SJSA1 (cell line): ENCODE measurements at regions not wholly inside any gene's neighbourhood (a gene's known extent, or its start where the extent isn't known, plus 50 kb on each side); places are given as distances from the start of the nearest gene placed in this dataset.
"Not testable (repeated sequence)": the region's sequence is repeated elsewhere in the genome, so short reads cannot be mapped to it uniquely, and the experiment has no call there.

Experiments
- DNase-seq, 2 experiments: peaks; one replicate each; pipeline ENCODE4 v3.0.0-alpha.2; 2015 to 2020; ENCODE audit warnings: low spot score in 2 of 2, low read depth in 1 of 2
- H3K27ac ChIP-seq: fragments of 250-450 bp; sonication (Bioruptor Pico); 2 replicates; pipeline ENCODE4 v1.5.1; 2020; ENCODE audit warnings: mild to moderate bottlenecking, moderate library complexity
- H3K27me3 ChIP-seq: fragments of 250-450 bp; sonication (Bioruptor Pico); replicated peaks from 2 replicates; pipeline ENCODE4 v1.5.1; 2020; ENCODE audit warnings: mild to moderate bottlenecking, moderate library complexity
- H3K36me3 ChIP-seq: fragments of 250-450 bp; sonication (Bioruptor Pico); 2 replicates; pipeline ENCODE4 v1.5.1; 2020; ENCODE audit warnings: mild to moderate bottlenecking
- H3K4me1 ChIP-seq: fragments of 250-450 bp; sonication (Bioruptor Pico); replicated peaks from 2 replicates; pipeline ENCODE4 v1.6.1; 2021; ENCODE audit warnings: mild to moderate bottlenecking
- H3K4me3 ChIP-seq: fragments of 250-450 bp; sonication (Bioruptor Pico); 2 replicates; pipeline ENCODE4 v1.5.1; 2020; ENCODE audit warnings: mild to moderate bottlenecking
- H3K9me3 ChIP-seq: fragments of 250-450 bp; sonication (Bioruptor Pico); replicated peaks from 2 replicates; pipeline ENCODE4 v1.5.1; 2020; ENCODE audit warnings: mild to moderate bottlenecking

DNA sequence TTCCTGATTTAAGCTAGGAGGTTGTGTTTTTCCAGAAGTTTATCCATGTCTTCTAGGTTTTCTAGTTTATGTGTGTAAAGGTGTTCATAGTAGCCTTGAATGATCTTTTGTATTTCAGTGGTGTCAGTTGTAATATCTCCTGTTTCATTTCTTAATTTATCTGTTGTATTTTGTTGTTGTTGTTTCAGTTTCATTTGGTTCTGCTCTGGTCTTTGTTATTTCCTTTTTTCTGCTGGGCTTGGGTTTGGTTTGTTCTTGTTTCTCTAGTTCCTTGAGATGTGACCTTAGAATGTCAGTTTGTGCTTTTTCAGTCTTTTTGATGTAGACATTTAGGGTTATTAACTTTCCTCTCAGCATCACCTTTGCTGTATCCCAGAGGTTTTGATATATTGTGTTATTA is 62.8 kb downstream of the SCP2D1 start:
- not testable (repeated sequence) for H3K4me1 ChIP-seq, DNase-seq, H3K9me3 ChIP-seq, H3K27me3 ChIP-seq, H3K4me3 ChIP-seq, H3K36me3 ChIP-seq, H3K27ac ChIP-seq

DNA sequence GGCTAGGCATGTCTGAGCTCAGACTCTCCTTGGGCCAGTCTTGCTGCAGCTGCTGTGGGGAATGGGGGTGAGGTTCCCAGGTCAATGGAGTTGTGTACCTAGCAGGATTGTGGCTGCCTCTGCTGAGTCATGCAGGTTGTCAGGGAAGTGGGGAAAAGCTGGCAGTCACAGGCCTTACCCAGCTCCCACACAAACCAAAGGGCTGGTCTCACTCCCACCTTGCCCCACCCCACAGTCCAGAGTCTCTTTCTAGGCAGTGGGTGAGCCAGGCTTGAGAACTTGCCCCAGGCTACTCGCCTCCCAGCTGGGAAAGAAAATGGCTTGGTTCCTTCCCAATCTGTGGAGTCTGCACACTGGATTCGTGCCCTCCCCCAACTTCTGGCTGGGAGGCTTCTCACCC is 65.7 kb downstream of the SCP2D1 start:
- Histone ChIP-seq H3K4me3 (no peak overlapping the region), H3K36me3 (no peaks in the 10 kb centered on the region), H3K27ac (no peak overlapping the region), H3K9me3 (no peaks in the 10 kb centered on the region), H3K27me3 (no peaks in the 10 kb centered on the region), H3K4me1 (no peaks in the 10 kb centered on the region)
- DNase-seq, result no peak

- DNase-seq, result no peak
- Histone ChIP-seq H3K9me3 (peaks cover 4% of the 10 kb centered on the region; the same call in 1 of the 2 replicates), H3K27ac (no peak overlapping the region), H3K4me3 (no peak overlapping the region), H3K27me3 (no peaks in the 10 kb centered on the region), H3K36me3 (no peaks in the 10 kb centered on the region), H3K4me1 (no peaks in the 10 kb centered on the region)
Measured at GRCh38 chr20:18886756-18887155, 73.2 kb downstream of the SCP2D1 start.

DNA sequence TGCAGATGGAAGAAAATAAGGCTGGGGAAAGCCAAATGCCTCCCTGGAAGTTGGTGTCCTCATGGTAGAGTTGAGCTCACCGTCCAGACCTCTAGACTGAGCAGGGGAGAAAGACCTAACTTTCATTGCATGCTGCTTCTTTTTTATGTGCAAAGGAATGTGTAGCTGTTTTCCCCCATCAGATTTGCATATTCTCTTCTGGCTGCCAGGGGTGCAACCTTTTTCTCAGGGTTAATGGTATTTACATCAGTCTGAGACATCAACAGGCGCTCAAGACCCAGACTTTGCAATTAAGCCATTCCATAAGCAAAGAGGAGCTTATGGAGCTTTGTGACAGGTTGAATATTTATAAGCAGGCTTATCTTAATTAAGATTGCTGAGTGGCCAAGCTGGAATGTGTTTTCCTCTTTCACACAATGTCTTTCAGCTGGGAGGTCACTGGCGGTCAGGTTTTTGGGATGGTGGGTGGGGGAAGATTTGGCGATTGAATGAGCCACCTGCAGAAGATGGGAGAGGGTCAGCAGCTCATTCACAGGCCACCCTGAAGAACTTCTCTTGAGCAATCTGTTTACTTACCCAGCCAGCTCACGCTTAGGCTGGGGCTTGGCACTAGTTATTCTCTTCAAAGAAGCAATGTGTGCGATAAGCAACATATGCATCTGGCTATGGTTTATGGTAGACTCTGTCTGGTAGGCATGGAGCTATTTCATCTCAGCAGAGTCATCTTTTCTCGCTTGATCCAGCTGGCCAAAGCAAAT is 88.6 kb downstream of the SCP2D1 start:
- no peak for DNase-seq

GRCh38 chr20:18904192-18904591 is 90.6 kb downstream of the SCP2D1 start:
- H3K27me3 ChIP-seq, result no peaks in the 10 kb centered on the region
- no peak for DNase-seq
- no peaks in the 10 kb centered on the region for H3K9me3 ChIP-seq
- no peak overlapping the region for H3K4me3 ChIP-seq
- no peaks in the 10 kb centered on the region for H3K4me1 ChIP-seq
- no peak overlapping the region for H3K27ac ChIP-seq
- no peaks in the 10 kb centered on the region for H3K36me3 ChIP-seq

More for the DNA sequence above, 88.6 kb downstream of the SCP2D1 start:
- Histone ChIP-seq H3K4me3 (no peak overlapping the region), H3K27me3 (no peaks in the 10 kb centered on the region), H3K27ac (no peak overlapping the region), H3K36me3 (no peaks in the 10 kb centered on the region), H3K9me3 (no peaks in the 10 kb centered on the region), H3K4me1 (no peaks in the 10 kb centered on the region)

GRCh38 chr20:18904624-18905023 is 91.0 kb downstream of the SCP2D1 start:
- Histone ChIP-seq H3K4me3 (no peak overlapping the region), H3K9me3 (no peaks in the 10 kb centered on the region), H3K27me3 (no peaks in the 10 kb centered on the region), H3K4me1 (no peaks in the 10 kb centered on the region), H3K27ac (no peak overlapping the region), H3K36me3 (no peaks in the 10 kb centered on the region)
- DNase-seq, result no peak

DNA sequence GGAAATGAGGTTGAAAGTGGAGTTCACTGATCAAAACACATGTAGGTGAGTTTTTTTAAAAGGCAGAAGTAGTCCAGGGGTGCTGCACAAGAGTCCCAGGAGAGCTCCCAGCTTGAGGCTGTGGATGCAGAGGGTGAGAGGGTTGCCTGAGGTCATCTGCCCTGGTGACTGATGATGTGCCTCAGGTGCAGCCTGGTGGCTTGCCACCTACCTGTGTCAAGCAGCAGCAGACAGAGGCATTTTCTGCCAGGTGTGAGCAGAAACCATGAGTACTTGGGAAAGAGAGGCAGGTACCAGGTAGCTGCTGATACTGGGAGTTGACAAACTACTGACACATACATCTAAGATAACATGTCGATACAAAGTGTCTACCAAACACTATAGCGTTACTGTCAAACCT is 92.5 kb downstream of the SCP2D1 start:
- DNase-seq, result no peak
- Histone ChIP-seq H3K4me3 (no peak overlapping the region), H3K9me3 (no peaks in the 10 kb centered on the region), H3K4me1 (no peaks in the 10 kb centered on the region), H3K27ac (no peak overlapping the region), H3K36me3 (no peaks in the 10 kb centered on the region), H3K27me3 (no peaks in the 10 kb centered on the region)

GRCh38 chr20:18907353-18907752 is 93.8 kb downstream of the SCP2D1 start:
- H3K4me1 ChIP-seq, result no peaks in the 10 kb centered on the region
- no peaks in the 10 kb centered on the region for H3K9me3 ChIP-seq
- no peak overlapping the region for H3K27ac ChIP-seq
- DNase-seq, result no peak
- no peaks in the 10 kb centered on the region for H3K36me3 ChIP-seq
- H3K4me3 ChIP-seq, result no peak overlapping the region
- H3K27me3 ChIP-seq, result no peaks in the 10 kb centered on the region

- Histone ChIP-seq H3K4me3 (no peak overlapping the region), H3K27me3 (no peaks in the 10 kb centered on the region), H3K36me3 (no peaks in the 10 kb centered on the region), H3K9me3 (no peaks in the 10 kb centered on the region; the same call in 1 of the 2 replicates), H3K27ac (no peak overlapping the region), H3K4me1 (no peaks in the 10 kb centered on the region)
- no peak for DNase-seq
Measured at GRCh38 chr20:18908109-18908508, 94.5 kb downstream of the SCP2D1 start.

GRCh38 chr20:18909254-18909653 is 95.7 kb downstream of the SCP2D1 start:
- H3K27me3 ChIP-seq, result no peaks in the 10 kb centered on the region
- no peak overlapping the region for H3K4me3 ChIP-seq
- H3K9me3 ChIP-seq, result no peaks in the 10 kb centered on the region; the same call in 1 of the 2 replicates
- no peaks in the 10 kb centered on the region for H3K36me3 ChIP-seq
- DNase-seq, result no peak
- no peak overlapping the region for H3K27ac ChIP-seq
- H3K4me1 ChIP-seq, result no peaks in the 10 kb centered on the region

DNA sequence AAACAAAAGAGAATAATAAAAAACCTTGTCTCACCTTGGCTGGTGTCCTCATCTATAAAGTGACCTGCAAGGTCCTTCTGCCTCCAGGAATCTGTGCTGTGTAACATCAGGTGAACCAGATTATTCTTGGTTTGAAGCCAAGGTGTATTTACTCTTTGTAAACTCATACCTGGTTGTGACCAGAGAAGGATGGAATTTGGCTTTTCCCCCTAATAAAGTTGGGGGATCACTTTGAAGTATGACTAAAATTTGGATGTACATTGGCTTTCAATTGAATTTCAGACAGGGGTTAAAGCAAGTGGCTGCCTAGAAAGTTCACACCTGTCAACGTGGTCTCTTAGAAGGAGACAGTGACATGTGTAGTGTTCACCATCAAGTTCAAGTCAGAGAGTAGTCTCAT is 100.1 kb downstream of the SCP2D1 start:
- Histone ChIP-seq H3K27me3 (no peaks in the 10 kb centered on the region), H3K27ac (no peak overlapping the region), H3K4me1 (no peaks in the 10 kb centered on the region), H3K4me3 (no peak overlapping the region), H3K36me3 (no peaks in the 10 kb centered on the region), H3K9me3 (no peaks in the 10 kb centered on the region; the same call in 1 of the 2 replicates)
- no peak for DNase-seq

DNA sequence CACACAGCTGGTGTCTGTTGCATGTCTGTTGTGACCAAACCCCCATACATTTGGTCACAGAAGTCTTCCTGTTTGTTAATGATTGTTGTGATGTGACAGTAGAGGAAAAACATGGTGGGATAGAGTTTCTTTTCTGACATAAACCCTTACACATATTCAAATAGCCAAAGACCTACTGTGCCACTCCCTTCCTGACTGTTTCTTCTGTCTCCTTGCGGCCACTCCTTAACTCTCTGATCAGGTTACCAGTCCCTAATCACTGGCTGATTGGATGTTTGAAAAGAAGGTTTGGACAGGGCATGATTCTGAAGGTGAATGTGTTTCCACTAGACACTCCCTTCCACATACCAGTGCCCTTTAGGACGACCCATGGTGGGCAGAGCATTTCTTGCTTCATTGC is 101.2 kb downstream of the SCP2D1 start:
- no peak for DNase-seq
- Histone ChIP-seq H3K4me3 (no peak overlapping the region), H3K27ac (no peak overlapping the region), H3K36me3 (no peaks in the 10 kb centered on the region), H3K9me3 (no peaks in the 10 kb centered on the region; the same call in 1 of the 2 replicates), H3K27me3 (no peaks in the 10 kb centered on the region), H3K4me1 (no peaks in the 10 kb centered on the region)

DNA sequence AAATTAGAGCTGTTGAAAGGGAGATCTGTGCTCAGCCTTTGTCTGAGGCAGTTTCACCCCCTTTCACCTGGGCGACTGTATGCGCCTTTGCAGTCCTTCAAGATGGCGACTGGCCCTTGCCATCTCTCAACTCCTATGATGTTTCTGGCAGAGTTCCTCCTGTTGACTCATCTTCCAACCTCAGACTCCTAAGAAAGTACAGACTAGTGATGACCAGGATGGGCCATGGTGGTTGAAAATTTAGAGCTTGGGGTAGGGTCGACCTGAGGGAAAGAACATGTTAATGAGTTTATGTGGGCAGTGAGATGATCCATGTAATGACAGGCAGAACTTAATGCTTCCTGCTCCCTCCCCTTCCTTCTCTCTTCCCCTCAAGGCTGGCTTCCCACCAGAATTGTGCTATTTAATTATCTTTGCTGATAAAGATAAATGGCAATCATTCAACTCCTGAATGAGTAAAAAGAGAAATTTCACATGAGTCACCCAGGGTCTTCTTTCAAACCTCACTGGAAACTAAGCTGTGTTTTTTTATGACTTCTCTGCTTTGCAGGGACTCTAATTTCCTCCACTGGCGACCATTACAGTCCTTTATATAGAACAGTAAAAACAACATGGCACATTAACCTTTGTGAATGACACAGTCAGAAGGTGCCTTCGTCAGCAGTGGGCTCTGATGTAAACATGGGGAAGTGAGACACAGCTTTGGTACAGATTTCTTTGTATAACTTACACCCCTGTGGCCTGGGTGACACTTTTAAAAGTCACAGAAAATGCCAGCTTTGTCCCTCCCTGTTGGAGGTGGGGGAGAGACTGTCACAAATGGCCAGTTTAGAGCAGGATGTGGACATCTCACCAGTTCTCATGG is 103.5 kb downstream of the SCP2D1 start:
- Histone ChIP-seq H3K27ac (no peak overlapping the region), H3K4me1 (no peaks in the 10 kb centered on the region), H3K4me3 (no peak overlapping the region), H3K36me3 (no peaks in the 10 kb centered on the region), H3K9me3 (no peaks in the 10 kb centered on the region; the same call in 1 of the 2 replicates), H3K27me3 (no peaks in the 10 kb centered on the region)
- DNase-seq, result no peak

DNA sequence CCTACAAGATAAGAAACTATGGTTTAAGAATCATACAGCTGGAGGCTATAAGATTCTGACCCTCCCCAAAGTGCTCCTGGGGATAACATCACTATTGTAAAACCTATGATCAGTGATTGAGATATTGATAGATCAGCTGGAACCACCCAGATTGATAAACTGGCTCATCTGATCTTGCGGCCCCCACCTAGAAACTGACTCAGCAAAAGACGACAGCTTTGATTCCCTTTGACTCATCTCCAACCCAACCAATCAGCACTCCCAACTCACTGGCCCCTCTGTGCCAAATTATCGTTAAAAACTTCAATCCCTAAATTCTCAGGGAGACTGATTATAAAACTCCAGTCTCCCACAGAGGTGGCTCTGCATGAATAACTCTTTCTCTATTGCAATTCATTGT is 106.4 kb downstream of the SCP2D1 start:
- Histone ChIP-seq H3K27me3 (no peaks in the 10 kb centered on the region), H3K36me3 (no peaks in the 10 kb centered on the region), H3K9me3 (no peaks in the 10 kb centered on the region), H3K4me1 (no peaks in the 10 kb centered on the region), H3K27ac (no peak overlapping the region), H3K4me3 (no peak overlapping the region)
- no peak for DNase-seq
